ENCODE measurements at regions not wholly inside any gene's neighbourhood (a gene's known extent, or its start where the extent isn't known, plus 50 kb on each side); places are given as distances from the start of the nearest gene placed in this dataset.

- DNase-seq = peak; percentile 60
Measured at GRCh38 chr22:27405672-27406388, 395.7 kb downstream of the MN1 start.

- DNase-seq = no peak
Measured at GRCh38 chr22:27406389-27406861, 395.1 kb downstream of the MN1 start.

GRCh38 chr22:27407369-27407985, 394.1 kb downstream of the MN1 start:
- DNase-seq = no peak

- no peak for DNase-seq
Measured at GRCh38 chr22:27408068-27408467, 393.5 kb downstream of the MN1 start.

GRCh38 chr22:27409299-27409698, 392.3 kb downstream of the MN1 start:
- no peak for DNase-seq

- DNase-seq = no peak
Measured at GRCh38 chr22:27412866-27413445, 388.6 kb downstream of the MN1 start.

GRCh38 chr22:27413702-27414101, 387.9 kb downstream of the MN1 start:
- DNase-seq = no peak

GRCh38 chr22:27416511-27417420, 384.8 kb downstream of the MN1 start:
- DNase-seq = peak; percentile 83

- no peak for DNase-seq
Measured at GRCh38 chr22:27417421-27417814, 384.1 kb downstream of the MN1 start.

GRCh38 chr22:27418261-27418660, 383.3 kb downstream of the MN1 start:
- no peak for DNase-seq

GRCh38 chr22:27419473-27419872, 382.1 kb downstream of the MN1 start:
- DNase-seq = peak; percentile 55

GRCh38 chr22:27420195-27420816, 381.2 kb downstream of the MN1 start:
- no peak for DNase-seq

GRCh38 chr22:27420817-27421361, 380.7 kb downstream of the MN1 start:
- DNase-seq = peak; percentile 91

GRCh38 chr22:27422442-27422841, 379.1 kb downstream of the MN1 start:
- no peak for DNase-seq

GRCh38 chr22:27424319-27424718, 377.2 kb downstream of the MN1 start:
- no peak for DNase-seq

- no peak for DNase-seq
Measured at GRCh38 chr22:27429476-27429875, 372.1 kb downstream of the MN1 start.

- no peak for DNase-seq
Measured at GRCh38 chr22:27431081-27431480, 370.5 kb downstream of the MN1 start.

- no peak for DNase-seq
Measured at GRCh38 chr22:27431896-27432295, 369.7 kb downstream of the MN1 start.

GRCh38 chr22:27433099-27433498, 368.5 kb downstream of the MN1 start:
- DNase-seq = no peak

GRCh38 chr22:27433585-27434190, 367.9 kb downstream of the MN1 start:
- DNase-seq = no peak

GRCh38 chr22:27434898-27435297, 366.7 kb downstream of the MN1 start:
- DNase-seq = no peak

All from eye (tissue), 1 donor.